Brain microvascular endothelial cell (primary cell): ENCODE measurements at regions not wholly inside any gene's neighbourhood (a gene's known extent, or its start where the extent isn't known, plus 50 kb on each side); places are given as distances from the start of the nearest gene placed in this dataset.

Experiments
- DNase-seq: peaks from one replicate; pipeline ENCODE4 v3.0.0-alpha.2; 2020
- H3K27ac ChIP-seq: fragments of 250-450 bp; sonication (Bioruptor Pico); 2 replicates; pipeline ENCODE4 v1.5.1; 2020; ENCODE audit warnings: mild to moderate bottlenecking, moderate library complexity
- H3K27me3 ChIP-seq: fragments of 250-450 bp; sonication (Bioruptor Pico); replicated peaks from 2 replicates; pipeline ENCODE4 v1.5.1; 2020; ENCODE audit warnings: mild to moderate bottlenecking
- H3K36me3 ChIP-seq: fragments of 250-450 bp; sonication (Bioruptor Pico); replicated peaks from 2 replicates; pipeline ENCODE4 v1.5.1; 2020; ENCODE audit warnings: mild to moderate bottlenecking
- H3K4me3 ChIP-seq: 2 replicates; pipeline ENCODE4 v1.5.1; 2011; ENCODE audit warnings: low read depth, mild to moderate bottlenecking, control low read depth, low read length, moderate library complexity
- in situ Hi-C: cut with HindIII; loops from 2 replicates; pipeline ENCODE4 v1.10.0; 2017; ENCODE audit warnings: low sequenced_read_pairs, low pct_ligation_motif_present
- TF ChIP-seq, protein P1 (sequence below): IDR thresholded peaks from 2 replicates; pipeline ENCODE4 v1.5.1; 2011; ENCODE audit warnings: low read depth, mild to moderate bottlenecking, moderate library complexity, low read length, control low read depth, inconsistent platforms; ENCODE audit errors: missing control alignments

DNA sequence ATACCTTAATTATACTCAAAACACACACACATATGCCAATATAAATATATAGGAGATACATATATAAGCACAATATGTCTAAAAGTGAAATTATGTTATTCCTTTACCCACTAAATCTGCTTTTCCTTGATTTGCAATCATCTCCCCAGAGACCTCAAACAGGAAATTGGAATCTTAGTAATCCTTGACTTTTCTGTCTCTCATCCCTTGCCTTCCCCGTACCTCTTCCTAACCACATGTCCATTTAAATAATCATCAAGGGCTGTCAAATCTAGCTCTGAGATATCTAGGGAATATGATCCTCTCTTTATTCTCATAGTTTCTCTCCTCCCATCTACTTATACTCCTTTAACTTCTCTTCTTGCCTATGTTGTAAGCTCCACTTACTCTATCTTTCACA is 336.6 kb downstream of the HGF start:
- Histone ChIP-seq H3K27me3 (no peaks in the 10 kb centered on the region), H3K36me3 (no peaks in the 10 kb centered on the region), H3K27ac (no peak overlapping the region), H3K4me3 (no peak overlapping the region)
- DNase-seq: no peak
- TF ChIP-seq, protein P1, sequence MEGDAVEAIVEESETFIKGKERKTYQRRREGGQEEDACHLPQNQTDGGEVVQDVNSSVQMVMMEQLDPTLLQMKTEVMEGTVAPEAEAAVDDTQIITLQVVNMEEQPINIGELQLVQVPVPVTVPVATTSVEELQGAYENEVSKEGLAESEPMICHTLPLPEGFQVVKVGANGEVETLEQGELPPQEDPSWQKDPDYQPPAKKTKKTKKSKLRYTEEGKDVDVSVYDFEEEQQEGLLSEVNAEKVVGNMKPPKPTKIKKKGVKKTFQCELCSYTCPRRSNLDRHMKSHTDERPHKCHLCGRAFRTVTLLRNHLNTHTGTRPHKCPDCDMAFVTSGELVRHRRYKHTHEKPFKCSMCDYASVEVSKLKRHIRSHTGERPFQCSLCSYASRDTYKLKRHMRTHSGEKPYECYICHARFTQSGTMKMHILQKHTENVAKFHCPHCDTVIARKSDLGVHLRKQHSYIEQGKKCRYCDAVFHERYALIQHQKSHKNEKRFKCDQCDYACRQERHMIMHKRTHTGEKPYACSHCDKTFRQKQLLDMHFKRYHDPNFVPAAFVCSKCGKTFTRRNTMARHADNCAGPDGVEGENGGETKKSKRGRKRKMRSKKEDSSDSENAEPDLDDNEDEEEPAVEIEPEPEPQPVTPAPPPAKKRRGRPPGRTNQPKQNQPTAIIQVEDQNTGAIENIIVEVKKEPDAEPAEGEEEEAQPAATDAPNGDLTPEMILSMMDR: no peak
- in situ Hi-C loops: no loop called here

DNA sequence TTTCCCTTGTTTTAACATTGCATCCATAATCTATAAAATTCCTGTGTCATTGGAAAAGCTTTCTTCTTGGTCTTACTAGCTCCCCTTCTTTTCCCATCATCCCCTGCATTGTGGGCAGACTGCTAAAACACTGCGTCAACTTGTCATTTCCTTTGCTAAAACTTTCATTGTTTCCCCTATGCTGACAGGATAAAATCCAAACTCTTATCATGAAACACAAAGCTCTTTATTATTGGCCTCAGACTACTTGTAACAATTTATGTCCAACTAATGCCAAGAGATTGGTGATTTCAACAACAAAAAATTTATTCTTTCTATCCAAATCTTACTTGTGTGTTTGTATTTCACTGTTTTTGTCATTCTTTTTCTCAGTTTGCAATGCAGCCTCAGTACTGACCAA is 339.1 kb downstream of the HGF start:
- no peaks in the 10 kb centered on the region for H3K27me3 ChIP-seq
- H3K4me3 ChIP-seq: no peak overlapping the region
- in situ Hi-C loops: no loop called here
- H3K27ac ChIP-seq: no peak overlapping the region
- DNase-seq: no peak
- TF ChIP-seq, protein P1: no peak
- H3K36me3 ChIP-seq: no peaks in the 10 kb centered on the region

DNA sequence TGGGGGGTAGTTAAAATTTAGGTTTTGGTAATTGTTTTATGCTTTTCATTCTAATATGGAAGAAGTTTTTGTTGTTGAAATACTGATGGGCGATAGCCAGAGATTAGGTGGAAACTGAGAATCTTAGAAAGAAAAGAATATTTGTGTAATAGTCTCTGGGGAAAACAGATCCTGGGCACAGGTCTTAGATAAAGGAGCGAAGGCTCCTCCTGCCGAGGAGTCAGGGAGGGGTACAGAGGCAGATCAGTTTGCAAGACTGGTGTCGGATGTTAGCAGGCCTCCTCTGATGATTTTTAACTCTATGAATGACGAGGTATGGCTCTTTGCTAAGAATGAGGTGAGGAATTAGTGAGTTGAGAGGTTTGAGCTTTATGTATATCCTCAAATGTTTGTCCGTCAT is 339.7 kb downstream of the HGF start:
- in situ Hi-C loops: no loop called here
- H3K4me3 ChIP-seq: no peak overlapping the region
- H3K27ac ChIP-seq: no peak overlapping the region
- H3K36me3 ChIP-seq: no peaks in the 10 kb centered on the region
- H3K27me3 ChIP-seq: no peaks in the 10 kb centered on the region
- DNase-seq: no peak
- TF ChIP-seq, protein P1: peak; percentile 43

DNA sequence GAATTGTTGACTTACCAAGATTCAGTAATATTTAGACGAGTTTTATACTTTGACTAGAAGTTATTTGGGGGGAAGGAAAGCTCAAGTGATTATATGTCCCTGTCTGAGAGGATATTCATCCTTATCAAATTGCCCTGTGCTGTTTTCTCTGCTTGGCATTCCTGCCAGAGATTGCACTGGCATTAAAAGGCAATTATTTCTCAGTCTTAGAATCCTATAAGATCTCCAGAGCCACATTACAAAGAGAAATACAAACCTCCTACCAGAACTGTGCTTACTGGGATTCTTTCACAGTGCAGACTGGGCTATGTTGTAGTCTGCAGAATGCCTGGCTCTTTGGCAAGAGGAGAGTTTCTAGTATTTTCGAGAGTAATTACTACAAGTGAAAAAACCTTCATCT is 342.4 kb downstream of the HGF start:
- TF ChIP-seq, protein P1: no peak
- no peak for DNase-seq
- no peak overlapping the region for H3K4me3 ChIP-seq
- no peak overlapping the region for H3K27ac ChIP-seq
- H3K36me3 ChIP-seq: no peaks in the 10 kb centered on the region
- in situ Hi-C loops: no loop called here
- H3K27me3 ChIP-seq: no peaks in the 10 kb centered on the region

DNA sequence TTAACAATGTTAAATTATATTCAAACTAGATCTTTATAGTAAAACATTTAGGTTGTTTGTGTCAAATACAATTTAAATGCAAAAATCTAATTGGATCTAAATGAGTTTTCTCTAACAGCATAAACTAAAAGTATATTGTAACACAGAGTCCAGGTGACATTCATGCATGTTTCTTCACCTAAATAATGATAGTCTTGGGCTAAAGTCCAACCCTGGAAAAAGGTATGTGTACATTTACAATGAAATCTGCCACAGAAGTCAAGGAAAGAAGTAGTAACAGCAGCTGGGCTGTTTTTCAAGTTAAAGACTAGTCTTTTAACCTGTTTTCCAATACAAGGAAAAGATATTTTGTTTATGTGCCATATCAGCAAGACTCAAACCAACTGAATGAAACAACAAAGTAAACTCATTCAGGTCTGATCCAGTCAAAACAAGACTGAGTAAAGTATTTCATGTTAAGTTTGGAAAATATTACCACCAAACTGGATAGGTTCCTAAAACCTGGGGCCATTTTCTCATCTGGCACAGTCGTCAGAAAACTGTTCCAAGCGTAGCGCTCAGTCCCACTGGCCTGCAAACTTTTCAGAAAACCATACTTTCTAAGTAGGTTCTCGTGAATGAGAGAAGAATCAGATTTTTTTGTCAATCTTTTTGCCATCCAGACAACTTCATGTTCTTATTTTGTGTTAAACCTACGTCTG is 349.2 kb downstream of the HGF start:
- no peaks in the 10 kb centered on the region for H3K36me3 ChIP-seq
- H3K4me3 ChIP-seq: no peak overlapping the region
- no peak overlapping the region for H3K27ac ChIP-seq
- in situ Hi-C loops: no loop called here
- TF ChIP-seq, protein P1: no peak
- H3K27me3 ChIP-seq: no peaks in the 10 kb centered on the region
- DNase-seq: no peak

DNA sequence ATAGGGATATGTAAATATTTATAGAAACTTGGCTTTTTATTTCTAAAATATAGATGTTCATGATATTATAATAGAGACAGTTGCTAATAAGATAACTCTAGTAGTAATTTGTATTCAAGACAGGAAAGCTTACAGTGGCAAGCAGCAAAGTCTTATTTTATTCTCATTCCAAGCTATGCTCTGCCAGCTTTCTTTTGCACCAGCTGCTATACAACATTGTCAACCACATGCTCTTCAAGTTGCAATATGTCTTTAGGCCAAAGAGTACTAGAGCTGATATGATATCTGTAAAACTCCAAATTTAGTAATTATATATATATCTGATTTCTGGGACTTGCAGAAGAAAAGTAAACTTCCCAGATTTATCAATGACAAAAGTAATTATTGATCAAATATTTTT is 350.1 kb downstream of the HGF start:
- TF ChIP-seq, protein P1: no peak
- H3K27me3 ChIP-seq: no peaks in the 10 kb centered on the region
- no peak overlapping the region for H3K27ac ChIP-seq
- H3K36me3 ChIP-seq: no peaks in the 10 kb centered on the region
- no peak for DNase-seq
- no peak overlapping the region for H3K4me3 ChIP-seq
- in situ Hi-C loops: no loop called here
